SK-N-SH (cell line): ENCODE measurements at regions not wholly inside any gene's neighbourhood (a gene's known extent, or its start where the extent isn't known, plus 50 kb on each side); places are given as distances from the start of the nearest gene placed in this dataset.

Experiments used
- JUND ChIP-seq: IDR thresholded peaks from 2 replicates; pipeline ENCODE4 v1.4.0; 2012
- NFIC ChIP-seq: IDR thresholded peaks from 2 replicates; pipeline ENCODE4 v1.4.0; 2012; ENCODE audit warnings: borderline replicate concordance

GRCh38 chr6:147837540-147837939, 329.1 kb downstream of the SAMD5 start:
- no peak for TF ChIP-seq JUND
- TF ChIP-seq NFIC = no peak
